CD4-positive, alpha-beta T cell treated with Interleukin-6 for 4 hours (primary cell): ENCODE measurements at regions not wholly inside any gene's neighbourhood (a gene's known extent, or its start where the extent isn't known, plus 50 kb on each side); places are given as distances from the start of the nearest gene placed in this dataset.
"Not testable (repeated sequence)": the region's sequence is repeated elsewhere in the genome, so short reads cannot be mapped to it uniquely, and the experiment has no call there.

ENCODE experiments used
- DNase-seq: peaks from one replicate; pipeline ENCODE4 v3.0.0-alpha.2; 2020; ENCODE audit warnings: mixed read lengths

DNA sequence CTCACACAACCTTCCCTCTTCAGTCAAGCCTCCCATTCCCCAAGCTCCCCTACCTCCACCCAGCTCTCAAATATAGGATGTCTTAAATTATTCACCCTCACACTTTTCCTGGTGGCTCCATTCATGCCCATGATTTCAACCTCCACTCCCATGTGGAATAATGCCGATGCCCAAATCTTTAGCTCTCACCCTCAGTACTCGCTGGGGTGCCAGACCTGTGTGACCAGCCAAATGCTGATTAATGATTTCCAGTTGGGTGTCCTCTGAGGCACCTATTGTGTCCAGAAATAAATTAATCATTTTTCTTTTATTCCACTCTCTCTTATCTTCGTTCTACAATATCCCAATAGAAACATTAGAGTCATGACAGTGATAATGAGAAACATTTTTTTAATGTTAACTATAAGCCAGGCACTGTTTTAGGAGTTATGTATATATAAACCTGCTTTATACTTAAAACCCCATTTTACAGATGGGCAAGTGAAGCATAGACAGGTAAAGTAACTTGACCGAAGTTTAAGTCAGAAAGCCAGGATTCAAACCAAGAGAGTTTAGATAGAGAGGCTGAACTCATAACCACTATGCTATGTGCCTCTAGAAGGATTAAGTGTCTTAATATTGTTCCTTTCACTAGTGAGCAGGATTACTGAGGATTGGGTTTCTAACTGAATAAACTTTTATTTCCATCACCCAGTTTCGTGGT lies 209.7 kb downstream of the DUSP10 start:
- no peak for DNase-seq

DNA sequence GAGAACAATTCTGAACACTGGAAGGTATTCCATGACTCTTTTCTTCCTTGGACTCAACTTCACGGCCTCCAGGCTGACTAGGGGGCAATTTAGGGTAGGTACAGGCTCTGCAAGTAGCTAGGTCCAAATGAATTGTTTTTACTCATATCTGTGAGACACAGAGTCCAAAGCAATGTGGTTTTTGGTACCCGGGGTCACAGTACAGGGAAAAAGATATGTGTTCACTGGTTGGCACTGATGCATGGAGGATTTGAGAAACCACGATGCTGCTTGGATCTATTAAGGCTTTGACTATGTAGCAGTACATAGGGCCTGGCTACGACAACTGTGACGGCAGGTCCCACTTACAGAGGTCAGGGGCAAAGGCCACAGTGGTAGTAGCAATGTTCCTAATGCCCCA lies 200.6 kb downstream of the DUSP10 start:
- DNase-seq: no peak

DNA sequence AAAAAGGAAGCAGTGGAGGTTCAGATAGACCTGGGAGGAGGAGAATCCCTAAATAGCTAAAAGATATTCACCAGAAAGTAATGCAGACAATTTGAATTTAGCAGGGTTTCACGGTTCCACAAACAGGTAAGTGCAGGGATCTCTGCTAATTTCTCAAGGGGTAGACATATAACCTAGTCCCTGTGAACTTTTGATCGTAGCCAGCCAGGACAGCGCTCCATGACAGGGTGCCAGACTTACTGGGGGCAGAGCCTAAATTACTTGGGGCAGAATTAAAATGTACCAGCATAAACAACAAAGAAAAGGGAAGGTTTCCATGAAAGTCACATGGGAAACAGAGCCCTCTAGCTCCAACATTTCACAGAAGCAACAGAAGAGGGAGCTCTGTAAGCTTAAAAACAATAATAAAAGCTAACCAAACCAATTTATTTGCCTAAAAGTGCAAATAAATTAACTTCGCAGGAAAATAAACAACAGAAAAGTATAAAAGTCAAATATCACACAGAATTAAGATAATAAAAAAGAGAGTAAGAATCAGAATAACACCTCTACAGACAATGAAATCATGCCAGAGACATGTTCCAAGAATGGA lies 198.3 kb downstream of the DUSP10 start:
- DNase-seq: no peak

DNA sequence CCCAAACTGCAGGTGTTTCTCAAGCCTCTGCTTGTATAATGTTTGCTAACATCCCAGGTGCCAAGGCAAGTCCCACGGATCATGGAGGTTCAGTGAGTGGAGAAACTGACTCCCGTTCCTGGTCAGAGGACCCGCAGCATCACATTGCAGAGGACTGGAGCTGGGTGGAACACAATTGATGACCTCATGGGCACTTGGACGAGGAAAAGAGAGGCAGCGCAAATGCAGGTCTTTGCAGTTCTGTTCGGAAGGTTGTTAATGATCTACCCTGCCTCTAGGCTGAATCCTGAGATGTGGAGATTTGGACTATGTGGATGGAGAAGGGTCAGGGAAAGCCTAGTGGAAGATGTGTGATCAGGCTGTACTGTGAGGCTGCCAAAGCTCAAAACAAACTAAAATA lies 192.9 kb downstream of the DUSP10 start:
- no peak for DNase-seq

DNA sequence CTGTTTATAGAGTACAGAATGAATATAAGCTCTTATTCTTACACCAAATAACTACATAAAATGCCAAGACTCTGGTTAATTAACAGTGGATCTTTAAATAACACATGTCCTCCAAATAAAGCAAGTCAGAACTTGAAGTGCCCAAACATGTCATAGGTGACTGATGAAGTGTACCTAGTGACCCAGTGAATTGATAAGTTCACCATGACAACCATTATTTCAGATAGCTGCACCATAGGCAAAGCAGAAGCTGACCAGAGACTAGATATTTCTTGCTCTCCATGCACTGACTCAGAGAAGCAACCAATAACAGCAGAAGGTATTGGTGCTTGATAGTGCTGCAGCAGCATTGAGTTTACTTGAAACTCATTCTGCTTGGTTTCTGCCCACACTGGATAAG lies 192.1 kb downstream of the DUSP10 start:
- no peak for DNase-seq

DNA sequence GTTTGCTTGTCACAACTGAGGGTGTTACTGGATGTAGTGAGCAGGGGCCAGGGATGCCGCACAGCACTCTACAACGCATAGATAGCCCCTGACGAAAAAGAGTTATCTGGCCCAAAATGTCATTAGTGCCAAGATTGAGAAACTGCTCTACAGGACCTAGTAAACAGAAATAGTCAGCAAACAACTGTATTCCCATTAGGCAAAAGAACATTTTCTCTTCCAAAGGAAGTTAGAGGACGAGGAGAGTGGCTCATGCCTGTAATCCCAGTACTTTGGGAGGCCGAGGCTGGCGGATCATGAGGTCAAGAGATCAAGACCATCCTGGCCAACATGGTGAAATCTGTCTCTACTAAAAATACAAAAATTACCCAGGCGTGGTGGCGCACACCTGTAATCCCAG lies 189.1 kb downstream of the DUSP10 start:
- DNase-seq: not testable (repeated sequence)

DNA sequence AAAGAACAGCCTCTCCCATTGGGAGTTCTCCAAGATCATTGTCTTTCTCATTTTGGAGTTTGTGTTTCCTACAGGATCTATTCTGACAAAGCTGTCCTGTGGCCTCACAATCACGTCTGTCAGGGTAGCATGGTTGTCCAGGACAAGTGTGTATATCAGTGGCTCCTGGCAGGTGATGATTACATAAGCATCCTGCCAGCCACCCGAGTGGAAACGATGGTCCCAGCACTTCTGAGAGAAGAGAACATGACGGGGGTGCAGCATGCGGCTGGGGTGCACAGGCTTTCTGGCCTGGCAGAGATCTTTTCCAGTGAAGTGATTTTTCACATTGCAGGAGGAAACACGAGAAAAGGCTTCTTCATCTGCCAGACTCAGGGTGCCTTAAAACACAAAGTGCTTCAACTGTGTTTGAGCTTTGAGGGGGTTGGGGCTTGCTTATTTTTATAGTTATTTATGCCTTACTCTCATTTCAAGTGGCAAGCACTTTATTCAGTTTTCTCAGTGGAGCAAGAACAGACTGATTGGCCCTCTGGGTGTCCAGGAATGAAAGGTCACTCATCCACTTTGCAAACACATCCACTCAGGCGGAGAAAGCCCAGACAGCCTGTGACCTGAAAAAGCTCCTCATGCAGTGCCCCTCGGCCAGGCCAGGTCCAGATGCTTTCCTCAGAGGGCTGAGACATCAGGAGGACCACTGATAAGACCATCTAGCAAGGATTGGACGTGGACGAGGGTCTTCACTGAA lies 186.0 kb downstream of the DUSP10 start:
- DNase-seq: no peak

DNA sequence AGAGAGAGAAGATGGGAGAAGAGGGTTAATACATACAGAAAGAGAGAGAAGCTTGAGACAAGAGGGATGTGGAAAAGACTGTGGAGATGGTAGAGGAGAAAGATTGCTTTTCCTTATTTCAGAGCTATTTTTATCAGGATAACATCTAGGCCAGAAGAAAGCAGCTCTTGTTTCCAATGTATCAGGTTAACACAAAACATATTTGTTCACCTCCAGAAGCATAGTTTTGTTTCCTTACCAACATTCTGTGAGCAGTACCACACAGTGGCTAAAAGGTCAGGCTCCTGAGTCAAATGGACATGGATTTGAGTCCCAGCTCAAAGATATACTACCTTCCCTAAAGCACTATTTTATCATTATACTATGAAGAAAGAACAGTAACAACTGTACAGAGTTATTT lies 185.5 kb downstream of the DUSP10 start:
- DNase-seq: no peak

DNA sequence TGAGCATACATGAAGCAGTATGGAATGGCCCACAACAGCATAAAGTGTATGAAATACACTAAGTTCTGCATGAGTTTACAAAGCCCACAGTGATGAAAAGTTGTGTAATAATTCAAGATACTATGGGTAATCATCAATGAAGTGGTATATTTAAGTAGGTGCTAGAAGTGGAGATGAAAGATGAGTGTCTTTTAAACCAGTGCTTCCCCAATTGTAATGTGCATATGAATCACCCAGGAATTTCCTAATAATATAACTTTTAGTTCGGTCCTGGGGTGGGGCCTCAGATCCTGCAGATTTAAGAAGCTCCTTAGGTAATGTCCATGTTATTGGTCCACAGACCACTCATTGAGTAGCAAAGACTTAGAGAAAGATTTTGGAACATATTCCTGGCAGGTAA lies 184.9 kb downstream of the DUSP10 start:
- no peak for DNase-seq

DNA sequence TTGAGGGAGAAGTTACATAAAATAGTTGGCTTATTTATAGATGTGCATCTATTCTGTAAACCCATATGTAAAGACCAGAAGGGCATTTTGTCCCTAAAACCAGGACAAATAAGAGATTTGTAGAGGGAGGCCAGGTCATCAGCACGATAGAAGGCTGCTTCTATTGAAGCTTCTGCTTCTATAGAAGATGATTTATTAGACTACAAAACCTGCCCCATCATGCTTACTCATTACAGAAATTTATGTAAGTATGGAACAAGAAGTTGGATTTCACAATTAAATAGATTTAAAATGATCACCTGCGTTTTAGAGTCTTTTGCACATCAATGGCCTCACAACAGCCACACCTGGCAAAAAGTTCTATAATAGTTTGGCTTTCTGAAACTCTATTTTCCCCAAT lies 183.5 kb downstream of the DUSP10 start:
- no peak for DNase-seq

DNA sequence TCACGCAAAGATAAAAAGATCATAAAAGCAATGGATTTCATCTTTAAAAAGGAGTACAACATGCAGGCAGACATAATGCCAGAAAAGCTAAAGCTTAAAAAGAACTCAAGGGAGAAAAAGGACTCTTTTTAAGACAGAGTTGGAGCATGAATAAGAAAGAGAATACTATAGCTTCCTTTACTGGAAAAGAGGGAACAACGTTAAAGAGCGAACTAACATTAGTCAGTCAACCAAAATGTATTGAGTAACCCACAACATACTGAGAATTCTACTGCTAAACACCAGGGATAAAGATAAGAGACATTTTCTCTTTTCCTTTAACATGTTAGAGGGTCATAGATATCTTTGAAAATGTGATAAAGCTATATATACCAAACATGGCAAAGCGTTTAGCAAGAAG lies 182.0 kb downstream of the DUSP10 start:
- DNase-seq: no peak

DNA sequence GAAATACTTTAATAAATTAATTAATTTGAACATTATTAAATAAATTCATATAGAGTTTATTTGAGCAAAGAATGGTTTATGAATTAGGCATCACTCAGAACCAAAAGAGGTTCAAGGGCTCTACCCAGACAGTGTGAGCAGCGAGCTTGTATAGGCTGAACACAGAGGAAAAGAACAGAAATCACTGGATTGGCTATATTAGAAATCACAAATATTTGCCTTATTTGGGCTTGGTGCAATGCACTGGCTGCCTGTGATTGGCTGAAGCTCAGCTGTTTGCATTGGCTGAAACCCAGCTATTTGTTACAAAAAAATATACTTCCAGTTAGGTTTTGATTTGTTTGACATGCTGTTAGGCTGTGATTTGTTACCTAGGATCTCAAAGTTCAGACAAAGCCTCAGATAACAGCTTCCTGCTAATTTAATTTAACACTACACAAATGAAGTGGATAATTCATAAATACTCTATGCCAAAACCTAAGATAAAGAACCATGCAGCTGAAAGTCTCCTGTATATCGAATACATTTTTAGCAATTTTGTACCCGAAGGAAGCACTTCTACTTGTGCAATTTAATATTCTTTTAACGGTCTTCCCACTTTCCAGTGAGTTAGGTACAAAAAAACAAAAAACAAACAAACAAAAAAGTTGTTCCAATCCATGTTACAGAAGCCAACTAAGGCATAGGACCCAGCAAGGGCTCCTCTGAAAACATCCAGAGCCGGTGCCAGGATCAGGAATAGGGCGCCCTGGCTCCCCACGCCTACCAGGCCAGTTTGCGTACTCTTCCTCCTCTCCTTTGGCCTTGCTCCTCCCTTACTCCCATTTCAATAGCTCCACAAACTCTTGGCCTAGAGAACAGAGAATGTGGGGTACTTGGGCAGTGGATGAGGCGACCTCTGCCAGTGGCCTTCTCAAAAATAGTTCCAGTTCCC lies 179.1 kb downstream of the DUSP10 start:
- no peak for DNase-seq

DNA sequence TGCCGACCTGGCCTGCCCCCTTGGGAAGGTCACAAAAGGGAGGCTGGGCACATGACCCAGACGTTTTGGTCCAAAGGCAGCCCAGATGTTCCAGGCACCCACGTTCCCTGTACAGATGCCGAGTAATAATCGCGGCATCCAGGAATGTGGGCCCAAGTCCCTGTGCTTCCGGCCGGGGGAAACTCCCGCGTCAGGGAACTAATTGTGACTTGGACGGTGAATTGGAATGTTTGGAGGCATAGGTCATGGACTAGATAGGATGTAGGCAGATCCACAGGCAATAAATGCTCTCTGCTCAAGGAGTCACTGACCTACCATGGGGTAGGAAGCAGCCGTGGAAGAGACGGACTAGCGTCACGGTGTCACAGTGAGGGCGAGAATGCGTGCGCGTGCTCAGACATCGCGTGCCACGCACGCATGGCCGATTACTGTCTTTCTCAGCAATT lies 178.4 kb downstream of the DUSP10 start:
- DNase-seq: no peak

DNA sequence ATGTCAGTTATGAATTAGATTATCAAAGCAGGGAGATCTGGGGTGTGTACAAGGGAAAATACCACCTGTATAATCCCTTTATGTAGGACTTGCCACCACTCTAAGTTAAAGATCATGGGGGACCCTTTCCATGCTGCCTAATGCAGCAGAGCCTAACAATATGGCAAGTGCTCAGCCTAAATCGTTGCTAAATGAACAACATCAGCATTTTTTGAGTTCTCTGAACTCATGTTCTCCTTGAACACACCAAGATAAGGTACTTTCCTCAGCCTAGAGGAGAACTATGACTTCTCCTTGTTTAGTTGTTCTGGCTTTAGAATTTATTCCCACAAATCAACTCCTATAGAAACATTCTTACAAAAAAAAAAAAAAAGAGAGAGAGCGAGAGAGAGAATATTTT lies 177.0 kb downstream of the DUSP10 start:
- no peak for DNase-seq

DNA sequence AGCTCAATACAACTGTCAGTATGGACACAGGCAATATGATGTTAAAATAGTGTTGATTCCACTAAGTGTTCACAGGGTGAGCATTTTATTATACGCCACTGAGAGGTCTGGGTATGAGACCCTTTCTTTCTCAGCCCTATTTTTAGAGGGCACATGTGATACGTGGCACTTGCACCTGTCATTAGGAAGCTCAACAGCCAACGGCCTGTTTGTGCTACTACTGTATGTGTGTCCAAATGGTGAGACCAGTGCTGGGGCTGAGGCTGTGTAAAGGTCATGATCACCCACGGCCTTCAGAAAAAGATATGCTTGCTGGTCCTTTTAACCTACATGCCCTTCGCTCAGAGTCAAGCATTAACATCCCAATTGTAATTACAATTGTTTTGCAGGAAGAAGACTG lies 176.2 kb downstream of the DUSP10 start:
- DNase-seq: no peak

DNA sequence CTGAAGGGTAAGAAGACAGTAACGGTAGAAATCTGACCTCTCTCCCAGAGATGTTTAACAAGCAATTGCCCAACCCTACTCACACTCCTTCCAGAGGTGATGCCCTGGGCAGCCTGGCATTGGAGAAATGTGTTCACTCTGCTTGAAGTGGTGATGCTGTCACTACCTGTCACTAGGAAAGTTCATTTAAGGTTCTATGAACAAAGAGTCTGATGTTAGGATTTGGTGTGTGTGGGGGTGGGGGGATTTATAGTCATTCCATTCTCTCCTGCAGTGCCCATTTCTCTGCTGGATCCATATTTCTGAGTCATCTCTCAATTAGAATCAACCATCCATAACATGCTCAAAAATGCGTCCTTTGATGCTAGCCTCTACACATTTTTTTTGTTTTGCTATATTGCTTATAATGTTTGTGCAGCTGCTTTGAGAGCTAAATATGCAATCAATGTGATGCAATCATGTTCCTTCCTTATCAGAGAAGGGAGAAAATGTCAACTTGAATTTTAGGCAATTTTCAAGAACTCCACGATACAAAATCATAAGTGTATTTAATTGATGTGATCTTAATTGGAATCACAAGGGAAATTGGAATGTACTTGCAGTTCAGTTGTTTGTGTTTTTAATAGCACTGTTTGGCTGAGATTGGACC lies 173.9 kb downstream of the DUSP10 start:
- no peak for DNase-seq

DNA sequence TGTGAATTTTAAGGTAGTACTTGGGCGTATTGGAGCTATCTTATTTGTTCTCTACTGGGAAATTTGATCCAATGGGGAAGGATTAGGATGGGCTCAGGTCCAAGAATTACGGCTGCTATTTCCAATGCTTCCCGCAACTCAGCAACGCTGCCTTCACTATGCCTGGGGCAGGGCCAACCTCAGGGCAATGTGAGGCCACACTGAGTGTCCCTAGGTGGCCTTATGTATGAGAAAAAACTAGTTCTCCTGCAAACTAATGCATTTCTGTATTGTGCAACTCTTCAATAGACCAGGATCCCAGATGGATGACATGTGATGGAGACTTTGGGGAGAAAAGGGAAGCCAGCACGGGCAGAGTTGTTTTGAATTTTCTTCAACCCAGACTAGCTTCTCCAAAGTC lies 168.1 kb downstream of the DUSP10 start:
- DNase-seq: no peak

DNA sequence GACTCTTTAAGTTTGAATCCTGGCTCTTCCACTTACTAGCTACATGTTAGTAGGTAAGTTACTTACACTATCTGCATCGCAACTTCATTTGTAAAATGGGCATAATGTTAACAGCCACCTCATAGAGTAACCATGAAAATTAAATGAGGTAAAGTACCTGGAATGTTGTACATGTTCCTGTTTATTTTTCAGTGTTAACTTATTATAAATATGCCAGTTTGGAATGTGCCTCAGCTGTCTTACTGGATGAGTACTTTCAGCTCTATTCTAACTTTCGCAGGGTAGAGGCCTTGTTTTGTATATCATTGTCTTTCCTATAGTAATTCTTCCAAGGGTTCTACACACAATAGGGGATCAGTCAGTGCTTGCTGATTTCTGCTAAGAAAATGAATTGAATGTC lies 167.4 kb downstream of the DUSP10 start:
- DNase-seq: no peak

DNA sequence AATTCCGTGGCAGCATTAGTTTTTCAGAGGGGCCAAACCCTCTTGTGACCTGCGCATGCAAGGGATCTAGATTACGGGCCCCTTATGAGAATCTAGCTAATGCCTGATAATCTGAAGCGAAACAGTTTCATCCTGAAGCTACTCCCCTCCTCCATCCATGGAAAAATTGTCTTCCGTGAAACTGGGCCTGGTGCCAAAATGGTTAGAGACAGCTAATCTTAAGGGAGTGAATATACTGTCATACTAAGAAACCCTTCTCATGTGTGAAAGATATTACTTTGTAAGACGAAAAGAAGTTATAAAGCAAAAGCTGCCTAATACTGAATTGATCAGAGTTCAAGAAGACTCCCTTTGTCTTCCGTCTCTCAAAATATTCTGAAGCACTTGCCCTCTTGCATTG lies 166.3 kb downstream of the DUSP10 start:
- DNase-seq: no peak

DNA sequence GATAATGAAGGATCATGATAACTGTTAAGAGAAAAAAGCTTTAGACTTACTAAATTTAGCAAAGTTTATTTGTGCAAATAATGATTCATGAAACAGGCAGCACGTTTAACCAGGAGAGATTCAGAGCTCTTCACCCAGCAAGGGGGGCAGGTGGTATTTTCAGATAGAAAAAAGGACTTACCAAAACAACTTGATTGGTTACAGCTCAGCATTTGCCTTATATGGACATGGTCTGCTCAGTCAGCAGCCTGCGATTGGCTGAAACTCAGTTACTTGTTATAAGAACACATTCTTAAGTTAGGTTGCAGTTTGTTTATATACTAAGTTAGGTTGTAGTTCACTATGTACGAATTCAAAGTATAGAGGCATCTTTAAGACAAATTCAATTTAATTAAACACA lies 165.6 kb downstream of the DUSP10 start:
- DNase-seq: no peak

DNA sequence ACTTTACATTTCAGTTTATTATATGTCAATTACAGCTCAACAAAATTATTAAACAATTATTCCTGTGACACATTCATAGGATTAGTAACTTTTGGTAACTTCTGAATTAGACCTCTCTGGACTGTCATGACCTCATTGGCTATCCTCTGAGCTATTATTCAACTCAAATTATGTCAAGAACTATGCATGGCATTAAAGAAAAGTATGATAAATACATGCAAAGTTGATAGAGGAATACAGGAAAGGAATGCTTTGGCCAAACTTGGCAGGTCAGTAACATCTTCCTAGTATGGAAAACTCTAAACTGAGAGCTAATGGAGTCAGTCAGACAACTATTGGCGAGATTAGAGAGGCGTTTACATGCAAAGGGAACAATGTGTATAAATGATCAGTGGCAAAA lies 158.4 kb downstream of the DUSP10 start:
- no peak for DNase-seq

DNA sequence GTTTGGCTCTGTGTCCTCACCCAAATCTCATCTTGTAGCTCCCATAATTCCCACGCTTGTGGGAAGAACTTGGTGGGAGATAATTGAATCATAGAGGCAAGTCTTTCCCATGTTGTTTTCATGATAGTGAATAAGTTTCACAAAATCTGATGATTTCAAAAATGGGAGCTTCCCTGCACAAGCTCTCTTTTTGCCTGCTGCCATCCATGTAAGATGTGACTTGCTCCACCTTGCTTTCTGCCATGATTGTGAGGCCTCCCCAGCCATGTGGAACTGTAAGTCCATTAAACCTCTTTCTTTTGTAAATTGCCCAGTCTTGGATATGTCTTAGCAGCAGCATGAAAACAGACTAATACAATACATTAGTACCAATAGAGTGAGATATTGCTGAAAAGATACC lies 154.9 kb downstream of the DUSP10 start:
- not testable (repeated sequence) for DNase-seq

DNA sequence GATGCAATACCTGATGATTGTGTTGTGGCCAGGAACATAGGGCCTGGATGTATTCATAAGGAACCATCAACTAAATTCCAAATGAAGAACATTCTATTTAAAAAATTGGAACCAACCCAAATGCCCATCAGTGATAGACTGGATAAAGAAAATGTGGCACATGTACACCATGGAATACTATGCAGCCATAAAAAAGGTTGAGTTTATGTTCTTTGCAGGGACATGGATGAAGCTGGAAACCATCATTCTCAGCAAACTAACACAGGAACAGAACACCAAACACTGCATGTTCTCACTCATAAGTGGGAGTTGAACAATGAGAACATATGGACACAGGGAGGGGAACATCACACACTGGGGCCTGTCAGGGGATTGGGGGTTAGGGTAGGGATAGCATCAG lies 150.6 kb downstream of the DUSP10 start:
- not testable (repeated sequence) for DNase-seq
